Neural cell (in vitro differentiated cells): ENCODE measurements at regions not wholly inside any gene's neighbourhood (a gene's known extent, or its start where the extent isn't known, plus 50 kb on each side); places are given as distances from the start of the nearest gene placed in this dataset.
A peak's percentile ranks its signal among the peaks of the same experiment; 100 is the strongest.

Experiments
- H2AFZ ChIP-seq: fragments of 200-600, 300-800 bp; sonication (generic), shearing (Covaris generic); 2 replicates; pipeline ENCODE4 v1.6.0; 2014; ENCODE audit warnings: low read depth, mild to moderate bottlenecking, antibody characterized with exemption, low read length, moderate library complexity
- H3F3A ChIP-seq: fragments of 200-600 bp; shearing (Covaris generic); 2 replicates; pipeline ENCODE4 v1.6.1; 2016; ENCODE audit warnings: mild to moderate bottlenecking, moderate library complexity, mixed read lengths, antibody characterized with exemption, low read length; ENCODE audit not compliant: insufficient read depth, poor library complexity, severe bottlenecking
- H3K27ac ChIP-seq: fragments of 200-600, 300-800 bp; sonication (generic), shearing (Covaris generic); 2 replicates; pipeline ENCODE4 v1.5.1; 2014; ENCODE audit warnings: mild to moderate bottlenecking, low read length, moderate library complexity
- H3K27me3 ChIP-seq: fragments of 300-800, 200-600 bp; sonication (generic), shearing (Covaris generic); 2 replicates; pipeline ENCODE4 v1.6.0; 2014; ENCODE audit warnings: mild to moderate bottlenecking, low read depth, low read length, moderate library complexity; ENCODE audit not compliant: insufficient read depth
- H3K36me3 ChIP-seq: fragments of 300-800, 200-600 bp; sonication (generic), shearing (Covaris generic); 2 replicates; pipeline ENCODE4 v1.5.1; 2014; ENCODE audit warnings: mild to moderate bottlenecking, antibody characterized with exemption, low read length, moderate library complexity; ENCODE audit not compliant: insufficient read depth
- H3K4me2 ChIP-seq: fragments of 300-800, 200-600 bp; sonication (generic), shearing (Covaris generic); 2 replicates; pipeline ENCODE4 v1.6.0; 2014; ENCODE audit warnings: mild to moderate bottlenecking, low read length
- H3K4me3 ChIP-seq: fragments of 300-800, 200-600 bp; sonication (generic), shearing (Covaris generic); 2 replicates; pipeline ENCODE4 v1.5.1; 2014; ENCODE audit warnings: mild to moderate bottlenecking, low read length, moderate library complexity
- H3K79me2 ChIP-seq: fragments of 200-600 bp; shearing (Covaris generic); replicated peaks from 2 replicates; pipeline ENCODE4 v1.6.0; 2014; ENCODE audit warnings: mild to moderate bottlenecking, low read length, moderate library complexity; ENCODE audit not compliant: insufficient read depth
- H3K9ac ChIP-seq: fragments of 300-800, 200-600 bp; sonication (generic), shearing (Covaris generic); 2 replicates; pipeline ENCODE4 v1.6.1; 2016; ENCODE audit warnings: mild to moderate bottlenecking, low read length, mixed read lengths
- H3K9me2 ChIP-seq: fragments of 200-600 bp; shearing (Covaris generic); 2 replicates; pipeline ENCODE4 v1.6.1; 2016; ENCODE audit warnings: mild to moderate bottlenecking, low read length, mixed read lengths; ENCODE audit not compliant: insufficient read depth
- H3K9me3 ChIP-seq: fragments of 200-600, 300-800 bp; sonication (generic), shearing (Covaris generic); 2 replicates; pipeline ENCODE4 v1.6.1; 2016; ENCODE audit warnings: mild to moderate bottlenecking, mixed run types, low read length, moderate library complexity, mixed read lengths
- H4K20me1 ChIP-seq: fragments of 200-600 bp; shearing (Covaris generic); 2 replicates; pipeline ENCODE4 v1.6.1; 2016; ENCODE audit warnings: mild to moderate bottlenecking, mixed run types; ENCODE audit not compliant: insufficient read depth
- CTCF ChIP-seq: fragments of 450-650 bp; IDR thresholded peaks from 2 replicates; pipeline ENCODE4 v1.5.1; 2014; ENCODE audit warnings: antibody characterized with exemption, mild to moderate bottlenecking, moderate library complexity; ENCODE audit not compliant: poor library complexity, severe bottlenecking
- EP300 ChIP-seq: fragments of 450-650 bp; conservative IDR thresholded peaks from 2 replicates; pipeline ENCODE4 v1.6.1; 2014; ENCODE audit warnings: antibody characterized with exemption, mild to moderate bottlenecking, moderate library complexity; ENCODE audit not compliant: poor library complexity, severe bottlenecking
- EZH2 ChIP-seq: fragments of 200-600, 300-800 bp; shearing (Covaris generic), sonication (generic); IDR thresholded peaks from 2 replicates; pipeline ENCODE4 v1.6.1; 2014; ENCODE audit warnings: antibody characterized with exemption, low read length, borderline replicate concordance, mild to moderate bottlenecking; ENCODE audit not compliant: insufficient read depth, poor library complexity, severe bottlenecking
- POLR2AphosphoS5 ChIP-seq: IDR thresholded peaks from 2 replicates; pipeline ENCODE4 v1.6.1; 2012
- RAD21 ChIP-seq: fragments of 450-650 bp; conservative IDR thresholded peaks from 2 replicates; pipeline ENCODE4 v1.6.1; 2014; ENCODE audit warnings: antibody characterized with exemption, mild to moderate bottlenecking, moderate library complexity
- REST ChIP-seq: IDR thresholded peaks from 2 replicates; pipeline ENCODE4 v1.6.1; 2012; ENCODE audit warnings: borderline replicate concordance
- SMC3 ChIP-seq: fragments of 450-650 bp; conservative IDR thresholded peaks from 2 replicates; pipeline ENCODE4 v1.6.1; 2014; ENCODE audit warnings: antibody characterized with exemption, mild to moderate bottlenecking, moderate library complexity; ENCODE audit not compliant: poor library complexity
- TAF1 ChIP-seq: IDR thresholded peaks from 2 replicates; pipeline ENCODE4 v1.6.1; 2012; ENCODE audit warnings: low read depth

GRCh38 chr9:36728651-36729520, 156.2 kb downstream of the MELK start:
- TF ChIP-seq SMC3 (peak; percentile 78), POLR2AphosphoS5 (no peak), CTCF (peak; percentile 79), RAD21 (peak; percentile 80)
- Histone ChIP-seq H2AFZ (no peak overlapping the region), H3K4me2 (no peak overlapping the region), H3K36me3 (no peaks in the 10 kb centered on the region), H3K4me3 (no peak overlapping the region), H3F3A (no peaks in the 10 kb centered on the region), H3K9ac (no peak overlapping the region), H3K9me2 (no peaks in the 10 kb centered on the region), H3K27ac (no peak overlapping the region), H3K27me3 (no peaks in the 10 kb centered on the region), H3K79me2 (no peaks in the 10 kb centered on the region), H3K9me3 (no peaks in the 10 kb centered on the region), H4K20me1 (no peaks in the 10 kb centered on the region)

- no peaks in the 10 kb centered on the region for H3K27me3 ChIP-seq
- no peaks in the 10 kb centered on the region for H4K20me1 ChIP-seq
- no peak overlapping the region for H2AFZ ChIP-seq
- H3K36me3 ChIP-seq = no peaks in the 10 kb centered on the region
- H3K4me2 ChIP-seq = no peak overlapping the region
- H3F3A ChIP-seq = no peaks in the 10 kb centered on the region
- H3K9me2 ChIP-seq = no peaks in the 10 kb centered on the region
- no peak overlapping the region for H3K9ac ChIP-seq
- no peaks in the 10 kb centered on the region for H3K9me3 ChIP-seq
- no peak overlapping the region for H3K27ac ChIP-seq
- no peak for TF ChIP-seq EP300
- no peak for TF ChIP-seq RAD21
- TF ChIP-seq SMC3 = no peak
- no peak for TF ChIP-seq EZH2
- no peak overlapping the region for H3K4me3 ChIP-seq
- H3K79me2 ChIP-seq = no peaks in the 10 kb centered on the region
These were observed 157.2 kb downstream of the MELK start for GRCh38 chr9:36729906-36730305.

GRCh38 chr9:36730414-36730813, 157.7 kb downstream of the MELK start:
- Histone ChIP-seq H3K4me2 (no peak overlapping the region), H3K9me2 (no peaks in the 10 kb centered on the region), H3K9me3 (no peaks in the 10 kb centered on the region)

More at GRCh38 chr9:36730414-36730813, 157.7 kb downstream of the MELK start:
- Histone ChIP-seq H3K27me3 (no peaks in the 10 kb centered on the region), H3K36me3 (no peaks in the 10 kb centered on the region), H3K4me3 (no peak overlapping the region), H3F3A (no peaks in the 10 kb centered on the region), H4K20me1 (no peaks in the 10 kb centered on the region), H3K79me2 (no peaks in the 10 kb centered on the region), H3K27ac (no peak overlapping the region), H3K9ac (no peak overlapping the region), H2AFZ (no peak overlapping the region)
- TF ChIP-seq REST = no peak
- TF ChIP-seq CTCF = no peak
- TF ChIP-seq TAF1 = no peak
